Urinary bladder (tissue), 3 donors: ENCODE measurements at regions not wholly inside any gene's neighbourhood (a gene's known extent, or its start where the extent isn't known, plus 50 kb on each side); places are given as distances from the start of the nearest gene placed in this dataset.

Experiments
- DNase-seq: peaks from one replicate; pipeline ENCODE4 v3.0.0-alpha.2; 2015; ENCODE audit errors: extremely low spot score
- H3K27ac ChIP-seq: one replicate; pipeline ENCODE4 v1.5.1; 2013; ENCODE audit warnings: low read depth, mild to moderate bottlenecking, moderate library complexity
- H3K36me3 ChIP-seq: one replicate; pipeline ENCODE4 v1.6.1; 2013; ENCODE audit warnings: mild to moderate bottlenecking, moderate library complexity; ENCODE audit not compliant: insufficient read depth
- H3K4me1 ChIP-seq: one replicate; pipeline ENCODE4 v1.6.1; 2013; ENCODE audit warnings: mild to moderate bottlenecking, moderate library complexity; ENCODE audit not compliant: insufficient read depth
- H3K4me3 ChIP-seq: one replicate; pipeline ENCODE4 v1.5.1; 2013; ENCODE audit warnings: low read depth, low read length
- WGBS: extraction: QIAGEN DNeasy Blood & Tissue Kit; methylation state at CpG from one replicate; pipeline ENCODE4 v1.1.7; 2013; 5-methylcytosine and 5-hydroxymethylcytosine counted together
- donor health status: healthy with polysubstance abuse.
- donor health status: healthy.

DNA sequence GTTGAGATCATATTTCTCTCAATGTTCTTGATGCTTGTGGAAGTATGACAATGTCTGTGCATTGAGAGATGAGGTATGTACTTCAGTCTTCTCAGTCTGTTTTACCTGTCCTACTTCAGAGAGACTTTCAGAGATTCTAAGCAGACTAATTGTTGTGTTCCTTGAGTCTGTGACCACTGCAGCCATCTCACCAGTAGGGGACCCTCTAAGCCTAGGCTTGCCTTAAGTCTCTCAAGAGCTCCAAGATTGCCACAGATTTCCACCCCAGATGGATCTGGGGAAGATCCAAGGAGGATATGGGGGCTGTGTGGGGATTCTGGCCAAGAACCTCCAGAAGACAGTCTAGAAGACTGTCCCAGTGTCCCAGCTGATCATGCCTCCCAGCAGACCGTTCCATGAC lies 179.9 kb upstream of the PLET1 start:
- Histone ChIP-seq H3K27ac (no peak overlapping the region), H3K4me3 (no peak overlapping the region), H3K4me1 (no peaks in the 10 kb centered on the region), H3K36me3 (no peaks in the 10 kb centered on the region)
- no peak for DNase-seq
- 56% methylated on average over 1 of the region's 1 CpG for WGBS

GRCh38 chr11:112448168-112448567 lies 187.5 kb upstream of the PLET1 start:
- no peak for DNase-seq
- WGBS = 92% methylated on average over 4 of the region's 4 CpGs
- H3K27ac ChIP-seq = no peak overlapping the region
- no peaks in the 10 kb centered on the region for H3K36me3 ChIP-seq
- no peaks in the 10 kb centered on the region for H3K4me1 ChIP-seq
- no peak overlapping the region for H3K4me3 ChIP-seq

GRCh38 chr11:112448806-112449205 lies 188.1 kb upstream of the PLET1 start:
- H3K4me1 ChIP-seq = no peaks in the 10 kb centered on the region
- no peaks in the 10 kb centered on the region for H3K36me3 ChIP-seq
- H3K4me3 ChIP-seq = no peak overlapping the region
- DNase-seq = no peak
- H3K27ac ChIP-seq = no peak overlapping the region
- WGBS = 89% methylated on average over 1 of the region's 1 CpG

- H3K4me3 ChIP-seq = no peak overlapping the region
- H3K36me3 ChIP-seq = no peaks in the 10 kb centered on the region
- WGBS = 98% methylated on average over 4 of the region's 4 CpGs
- DNase-seq = no peak
- no peak overlapping the region for H3K27ac ChIP-seq
- no peaks in the 10 kb centered on the region for H3K4me1 ChIP-seq
Measured at GRCh38 chr11:112451250-112451649, 190.6 kb upstream of the PLET1 start.

DNA sequence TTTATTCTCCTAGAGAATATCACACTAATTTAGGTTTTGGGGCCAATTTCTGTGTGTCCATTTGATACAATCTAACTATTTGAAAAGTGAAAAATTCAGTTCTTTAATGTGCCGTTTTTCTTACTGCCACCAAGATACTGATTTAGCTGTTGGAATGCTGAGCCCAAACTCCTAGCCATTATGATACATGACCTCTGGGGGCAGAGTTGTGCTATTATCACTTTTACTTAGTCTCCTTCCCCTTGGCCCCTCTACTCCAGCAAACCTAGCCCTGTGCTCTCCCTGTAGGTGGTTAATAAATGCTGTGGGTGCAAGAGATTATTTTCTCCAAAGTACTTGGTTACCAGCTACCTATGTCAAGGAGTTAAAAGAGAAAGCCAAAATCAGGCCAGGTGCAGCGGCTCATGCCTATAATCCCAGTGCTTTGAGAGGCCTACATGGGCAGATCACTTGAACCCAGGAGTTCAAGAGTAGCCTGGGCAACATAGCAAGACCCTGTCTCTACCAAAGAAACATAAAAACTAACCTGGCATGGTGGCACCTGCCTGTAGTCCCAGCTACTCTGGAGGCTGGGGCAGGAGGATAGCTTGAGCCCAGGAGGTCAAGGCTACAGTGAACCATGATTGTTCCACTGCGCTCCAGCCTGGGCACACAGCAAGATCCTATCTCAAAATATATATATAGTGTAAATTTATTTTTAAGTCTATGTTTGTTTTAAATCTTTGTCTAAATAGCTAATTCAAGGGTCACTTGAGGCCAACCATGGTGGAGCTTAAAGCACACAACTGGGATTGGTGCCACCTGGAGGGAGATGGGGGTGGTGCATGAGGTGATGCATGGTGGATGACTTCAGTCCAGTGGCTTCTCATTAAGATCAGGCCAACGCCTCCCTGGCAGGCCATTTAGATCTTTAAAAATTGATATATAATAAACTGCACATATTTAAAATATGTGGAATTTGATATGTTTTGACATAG lies 193.2 kb upstream of the PLET1 start:
- H3K36me3 ChIP-seq = no peaks in the 10 kb centered on the region
- no peaks in the 10 kb centered on the region for H3K4me1 ChIP-seq
- no peak overlapping the region for H3K4me3 ChIP-seq
- H3K27ac ChIP-seq = no peak overlapping the region
- DNase-seq = no peak
- WGBS = 90% methylated on average over 4 of the region's 4 CpGs

- H3K27ac ChIP-seq = no peak overlapping the region
- DNase-seq = no peak
- H3K4me3 ChIP-seq = no peak overlapping the region
- no peaks in the 10 kb centered on the region for H3K4me1 ChIP-seq
- WGBS = 93% methylated on average over 4 of the region's 4 CpGs
- H3K36me3 ChIP-seq = no peaks in the 10 kb centered on the region
Measured at GRCh38 chr11:112454841-112455240, 194.2 kb upstream of the PLET1 start.

GRCh38 chr11:112455791-112456190 lies 195.1 kb upstream of the PLET1 start:
- no peaks in the 10 kb centered on the region for H3K4me1 ChIP-seq
- DNase-seq = no peak
- WGBS = 64% methylated on average over 1 of the region's 1 CpG
- no peaks in the 10 kb centered on the region for H3K36me3 ChIP-seq
- H3K4me3 ChIP-seq = no peak overlapping the region
- H3K27ac ChIP-seq = no peak overlapping the region

DNA sequence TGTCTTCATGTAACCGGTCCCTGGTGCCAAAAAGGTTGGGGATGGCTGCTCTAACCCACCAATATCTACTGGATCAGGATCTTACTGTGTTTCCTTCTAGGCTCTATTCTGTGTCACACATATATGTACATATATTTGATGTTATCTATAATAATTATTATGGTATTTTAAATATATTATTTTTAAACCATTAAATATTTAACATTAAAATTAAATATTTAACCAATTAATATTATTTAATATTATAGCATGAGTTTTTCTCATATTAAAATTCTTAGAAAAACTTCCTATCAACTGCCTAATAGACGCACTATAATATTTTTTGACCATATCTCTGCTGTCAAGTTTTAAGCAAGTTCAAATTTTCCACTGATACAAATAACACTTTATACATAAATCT lies 196.9 kb upstream of the PLET1 start:
- Histone ChIP-seq H3K27ac (no peak overlapping the region), H3K4me3 (no peak overlapping the region), H3K4me1 (no peaks in the 10 kb centered on the region), H3K36me3 (no peaks in the 10 kb centered on the region)
- no peak for DNase-seq
- 96% methylated on average over 2 of the region's 2 CpGs for WGBS

GRCh38 chr11:112459001-112459400 lies 198.3 kb upstream of the PLET1 start:
- DNase-seq = no peak
- Histone ChIP-seq H3K4me1 (no peaks in the 10 kb centered on the region), H3K36me3 (no peaks in the 10 kb centered on the region), H3K4me3 (no peak overlapping the region), H3K27ac (no peak overlapping the region)
- WGBS = 84% methylated on average over 4 of the region's 4 CpGs

DNA sequence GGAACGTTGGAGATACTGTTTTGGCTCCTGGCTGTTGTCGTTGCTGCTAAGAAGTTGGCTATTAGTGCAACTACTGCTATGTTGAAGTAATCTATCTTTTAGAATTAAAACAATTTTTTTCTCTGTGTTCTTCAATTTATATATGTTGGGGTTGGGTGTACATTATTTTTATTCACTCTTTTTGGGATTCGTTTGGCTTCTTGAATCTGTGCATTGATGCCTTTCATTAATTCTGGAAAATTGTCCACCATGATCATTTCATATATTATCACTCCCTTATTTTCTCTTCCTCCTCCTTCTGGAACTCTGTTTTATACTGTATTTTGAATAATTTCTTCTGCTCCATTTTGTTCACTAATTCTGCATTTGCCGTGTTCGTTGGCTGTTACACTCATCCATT lies 199.5 kb upstream of the PLET1 start:
- Histone ChIP-seq H3K27ac (no peak overlapping the region), H3K4me3 (no peak overlapping the region), H3K4me1 (no peaks in the 10 kb centered on the region), H3K36me3 (no peaks in the 10 kb centered on the region)
- 92% methylated on average over 5 of the region's 5 CpGs for WGBS
- DNase-seq = no peak

DNA sequence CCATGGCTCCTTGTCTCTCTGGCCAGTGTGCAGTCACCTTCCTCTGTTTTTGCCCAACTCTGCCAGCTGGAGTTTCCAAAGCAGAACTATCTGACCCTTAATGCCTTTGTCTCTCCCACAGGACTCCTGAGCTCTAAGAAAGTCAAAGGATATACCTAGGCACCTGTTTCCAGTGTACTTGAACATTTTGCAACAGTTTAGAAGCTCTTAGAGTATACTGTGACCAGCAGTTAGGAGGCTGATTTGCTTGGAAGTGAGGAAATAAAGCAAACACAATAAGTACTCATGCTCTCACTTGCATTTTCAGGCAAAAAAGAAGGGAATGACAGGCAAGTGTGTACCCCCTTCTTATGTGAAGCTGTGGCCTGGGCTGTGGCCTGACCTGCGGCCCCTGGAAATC lies 204.3 kb upstream of the PLET1 start:
- H3K27ac ChIP-seq = no peak overlapping the region
- WGBS = 98% methylated on average over 1 of the region's 1 CpG
- no peaks in the 10 kb centered on the region for H3K36me3 ChIP-seq
- H3K4me1 ChIP-seq = no peaks in the 10 kb centered on the region
- no peak overlapping the region for H3K4me3 ChIP-seq
- no peak for DNase-seq

GRCh38 chr11:112465433-112466024 lies 204.9 kb upstream of the PLET1 start:
- H3K4me1 ChIP-seq = no peaks in the 10 kb centered on the region
- no peak for DNase-seq
- no peaks in the 10 kb centered on the region for H3K36me3 ChIP-seq
- no peak overlapping the region for H3K27ac ChIP-seq
- no peak overlapping the region for H3K4me3 ChIP-seq
- WGBS = 77% methylated on average over 6 of the region's 6 CpGs

GRCh38 chr11:112467721-112468120 lies 207.1 kb upstream of the PLET1 start:
- WGBS = 83% methylated on average over 3 of the region's 3 CpGs

GRCh38 chr11:112469376-112469775 lies 208.7 kb upstream of the PLET1 start:
- no peak overlapping the region for H3K27ac ChIP-seq
- H3K4me3 ChIP-seq = no peak overlapping the region
- DNase-seq = no peak
- WGBS = 90% methylated on average over 4 of the region's 4 CpGs
- no peaks in the 10 kb centered on the region for H3K36me3 ChIP-seq
- no peaks in the 10 kb centered on the region for H3K4me1 ChIP-seq

More at GRCh38 chr11:112467721-112468120, 207.1 kb upstream of the PLET1 start:
- no peak for DNase-seq
- H3K36me3 ChIP-seq = no peaks in the 10 kb centered on the region
- no peak overlapping the region for H3K4me3 ChIP-seq
- no peaks in the 10 kb centered on the region for H3K4me1 ChIP-seq
- no peak overlapping the region for H3K27ac ChIP-seq
